Anterior cingulate cortex (tissue), 58 donors: ENCODE measurements at regions not wholly inside any gene's neighbourhood (a gene's known extent, or its start where the extent isn't known, plus 50 kb on each side); places are given as distances from the start of the nearest gene placed in this dataset.

Source experiments
- DNase-seq, 58 donors: peaks; one replicate each; lab custom pipeline; 2025; lab: John Stamatoyannopoulos, UW

DNA sequence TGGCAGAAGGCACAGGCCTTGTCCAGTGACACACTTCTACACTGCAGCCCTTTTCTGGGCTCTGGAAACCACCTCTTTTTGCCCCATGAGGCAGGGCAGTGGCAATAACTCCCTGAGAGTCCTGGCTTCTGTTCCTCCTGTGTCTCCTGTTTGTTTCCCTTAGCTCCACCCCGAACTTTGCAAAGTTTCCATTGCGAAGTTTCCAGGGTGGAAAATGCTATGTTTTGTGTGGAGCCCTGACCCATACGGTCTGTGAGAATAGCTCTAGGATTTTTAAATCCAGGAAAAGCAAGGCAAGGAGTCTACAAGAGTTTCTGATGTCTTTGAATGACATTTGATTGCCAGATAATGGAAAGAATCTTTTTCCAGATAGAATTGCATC lies 92.2 kb upstream of the AKR1E2 start:
- no peak for DNase-seq

DNA sequence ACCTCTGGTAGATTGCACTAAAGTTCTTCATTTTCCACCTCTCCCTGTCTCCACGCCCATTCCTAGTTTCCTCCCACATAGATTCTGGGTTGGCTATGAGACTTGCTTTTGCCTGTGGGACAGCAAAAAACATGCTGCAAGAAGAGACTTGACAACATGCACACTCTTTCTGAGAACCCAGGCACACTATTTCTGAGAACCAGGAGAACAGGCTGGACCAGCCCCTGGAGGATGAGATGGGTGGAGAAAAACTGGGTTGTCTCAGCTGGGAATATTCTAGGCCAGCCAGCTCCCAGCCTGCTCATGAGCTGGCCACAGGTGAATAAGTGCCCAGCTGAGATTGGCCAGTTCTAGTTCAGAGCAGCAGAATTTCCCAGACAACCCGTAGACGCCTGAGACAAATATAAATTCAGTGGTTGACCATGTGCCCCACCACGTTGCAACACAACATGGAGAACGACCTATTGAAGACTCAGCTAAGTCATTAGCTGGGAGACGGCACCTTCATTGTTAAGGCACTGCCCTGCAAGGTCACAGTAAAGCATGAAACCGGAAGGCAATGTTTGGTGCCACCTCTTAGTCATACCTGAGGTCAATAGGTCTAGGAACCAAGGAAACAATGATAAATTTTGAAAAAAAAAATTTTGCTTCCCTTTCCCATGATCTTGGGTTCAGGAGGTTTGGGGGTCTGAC lies 92.7 kb upstream of the AKR1E2 start:
- DNase-seq: no peak

DNA sequence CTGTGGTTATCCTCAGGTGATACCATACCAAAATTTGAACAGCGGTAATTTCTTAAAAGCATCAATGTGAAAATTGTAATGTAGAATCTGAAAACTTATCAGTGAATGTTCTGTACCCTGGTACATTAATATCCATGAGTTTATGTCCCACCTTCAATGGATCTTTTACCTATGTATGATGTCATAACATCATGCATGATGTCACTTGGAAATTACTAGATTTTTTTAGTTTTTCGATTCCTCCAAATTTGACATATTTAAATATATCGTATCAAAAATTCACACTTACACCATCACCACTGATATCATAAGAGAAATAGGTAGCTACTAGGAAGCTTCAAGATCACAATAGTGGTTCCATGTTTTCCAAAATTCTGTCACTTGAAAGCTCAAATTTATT lies 95.0 kb upstream of the AKR1E2 start:
- no peak for DNase-seq

DNA sequence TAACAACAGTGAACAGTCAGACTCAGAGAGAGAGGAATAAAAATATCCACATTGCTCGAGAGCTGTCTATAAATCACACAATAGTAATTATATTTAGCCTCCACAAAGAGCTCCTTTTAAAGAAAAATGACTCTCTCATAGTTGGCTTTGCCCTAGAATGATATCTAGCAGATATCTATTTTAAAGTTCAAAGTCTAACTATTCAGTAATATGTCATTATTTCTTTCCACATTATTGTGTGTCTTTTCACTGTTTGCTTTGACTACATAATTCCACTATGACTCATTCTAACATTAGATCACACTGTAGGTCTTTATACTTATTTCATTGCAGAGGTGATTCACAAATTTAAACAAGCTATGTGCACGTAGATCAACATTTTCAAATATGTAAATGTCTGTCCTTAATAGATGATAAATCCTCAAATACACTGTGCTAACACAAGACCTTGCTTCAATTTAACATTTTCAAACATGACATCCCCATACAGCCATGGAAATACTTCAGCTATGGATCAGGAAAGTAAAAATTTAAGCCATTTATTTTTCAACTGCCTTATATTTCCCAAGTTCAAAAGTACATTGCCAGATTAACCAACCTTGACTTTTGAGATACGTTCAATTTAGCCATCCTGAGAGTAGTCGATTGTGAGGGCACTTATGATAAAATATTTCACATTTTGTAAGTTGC lies 99.9 kb upstream of the AKR1E2 start:
- no peak for DNase-seq

DNA sequence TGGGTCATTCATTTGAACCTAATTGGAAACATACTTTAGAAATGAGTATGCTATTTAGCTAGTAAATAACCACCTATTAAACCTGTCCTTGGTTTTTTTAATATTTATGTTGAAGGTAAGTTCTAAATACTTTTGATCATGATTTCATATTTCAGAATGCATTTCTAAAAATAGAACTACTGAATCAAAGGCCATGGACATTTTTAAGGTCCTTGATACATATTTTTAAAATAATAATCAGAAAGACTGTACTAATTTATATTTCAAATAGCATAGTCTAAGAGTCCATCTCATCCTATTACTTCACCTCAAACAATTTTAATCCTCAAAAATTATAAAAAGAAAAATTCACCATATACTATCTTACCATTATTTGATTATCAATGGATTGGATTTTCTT lies 102.1 kb upstream of the AKR1E2 start:
- DNase-seq: no peak

DNA sequence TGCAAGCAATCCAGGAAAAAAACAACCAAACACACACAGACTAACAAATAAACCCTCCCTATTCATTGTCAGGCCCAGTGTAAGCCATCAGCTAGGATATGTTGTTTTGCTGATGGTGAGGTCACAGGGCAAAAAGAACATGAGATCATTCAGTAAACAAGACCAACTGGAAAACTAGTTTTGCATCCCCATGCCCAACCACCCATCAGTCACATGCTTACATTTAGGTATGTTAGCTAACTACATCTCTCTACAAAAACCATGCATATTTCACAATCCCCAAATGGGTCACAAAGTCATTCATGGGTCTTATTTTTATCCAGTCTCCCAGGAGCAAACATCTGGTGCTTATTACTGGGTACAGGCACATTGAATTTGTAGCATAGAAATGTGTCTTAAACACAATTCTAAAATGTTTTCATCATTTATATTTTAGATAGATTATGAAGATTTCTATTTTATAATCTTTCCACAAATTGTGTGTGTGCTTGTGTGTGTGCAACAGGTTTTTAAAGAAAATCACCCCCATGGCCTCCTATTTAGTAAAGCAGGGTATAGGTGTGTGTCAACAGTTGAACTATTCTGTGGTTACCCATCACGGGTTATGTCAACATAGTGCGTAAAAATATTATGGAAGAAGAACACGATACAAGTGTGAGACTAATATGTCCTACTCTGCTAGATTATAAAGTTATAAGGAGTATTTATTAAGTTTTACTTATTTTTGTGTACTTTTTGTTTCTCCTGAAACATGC lies 103.8 kb upstream of the AKR1E2 start:
- no peak for DNase-seq

DNA sequence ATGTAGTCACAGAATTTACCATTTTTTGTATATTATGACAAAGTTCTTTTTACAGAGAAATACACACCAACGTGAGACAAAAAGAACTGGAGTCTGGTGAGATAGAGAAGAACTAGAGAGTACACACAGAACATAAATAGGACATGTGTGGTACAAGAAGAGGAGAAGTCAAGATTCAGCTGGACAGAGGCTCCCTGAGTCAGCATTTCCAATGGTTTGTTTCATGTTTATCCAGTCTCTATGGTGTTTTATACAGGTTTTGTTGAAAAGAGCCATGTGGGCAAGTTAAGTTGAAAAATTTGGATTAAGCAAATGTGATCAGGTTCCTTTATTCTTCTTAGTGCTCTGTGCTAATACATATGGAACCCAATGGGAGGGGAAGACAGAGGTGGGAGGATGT lies 105.5 kb upstream of the AKR1E2 start:
- DNase-seq: no peak

DNA sequence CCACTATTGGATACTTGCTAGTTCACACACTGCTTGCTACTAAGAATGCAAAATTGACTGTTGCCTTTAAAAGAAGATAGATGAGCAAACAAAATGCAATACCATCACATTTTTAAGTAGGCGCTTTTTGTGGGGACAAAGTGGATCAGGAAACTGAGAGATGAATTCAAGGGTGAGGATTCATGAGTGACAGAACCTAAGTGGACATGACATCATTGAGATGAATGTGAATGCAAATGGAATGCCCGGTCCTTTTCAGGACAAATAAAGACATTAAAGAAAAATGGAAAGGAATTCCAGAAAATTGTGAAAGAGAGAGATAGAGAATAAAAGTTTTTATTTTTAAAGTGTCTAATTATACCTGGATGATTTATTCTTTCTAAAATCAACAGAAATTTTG lies 106.3 kb upstream of the AKR1E2 start:
- no peak for DNase-seq

DNA sequence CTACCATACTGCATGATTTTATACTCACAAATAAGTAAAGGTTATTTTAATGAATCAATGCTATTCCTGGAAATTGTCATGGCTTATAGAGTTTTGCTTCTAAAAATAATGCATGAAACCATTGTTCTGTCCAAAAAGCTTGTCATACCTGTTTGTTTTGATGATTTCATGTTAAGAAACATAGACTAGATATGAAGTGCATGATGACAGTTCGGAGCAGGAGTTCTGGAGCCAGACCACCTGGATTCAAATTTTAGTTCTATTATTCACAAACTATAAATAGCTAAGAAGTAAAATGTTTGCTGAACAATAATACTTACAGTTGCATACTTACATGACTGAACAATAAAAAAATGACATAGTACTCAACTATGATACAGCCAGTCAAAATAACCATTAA lies 107.0 kb upstream of the AKR1E2 start:
- DNase-seq: no peak

DNA sequence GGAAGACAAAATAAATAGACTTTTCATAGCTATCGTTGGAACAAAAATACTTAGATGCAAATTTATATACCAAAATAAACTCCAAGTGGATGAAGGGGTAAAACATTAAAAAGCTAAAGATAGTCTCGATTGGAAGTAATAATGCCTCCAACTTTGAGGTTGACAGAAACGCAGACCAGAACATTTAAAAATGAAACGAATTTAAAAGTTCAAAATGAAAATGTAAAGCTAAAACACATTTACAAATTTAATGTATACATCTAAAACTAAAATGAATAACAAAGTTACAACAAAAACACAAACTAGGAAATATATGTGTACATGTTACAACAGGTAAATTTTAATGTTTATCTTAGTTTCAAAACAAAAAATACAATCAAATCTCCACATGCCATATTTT lies 107.5 kb upstream of the AKR1E2 start:
- no peak for DNase-seq

DNA sequence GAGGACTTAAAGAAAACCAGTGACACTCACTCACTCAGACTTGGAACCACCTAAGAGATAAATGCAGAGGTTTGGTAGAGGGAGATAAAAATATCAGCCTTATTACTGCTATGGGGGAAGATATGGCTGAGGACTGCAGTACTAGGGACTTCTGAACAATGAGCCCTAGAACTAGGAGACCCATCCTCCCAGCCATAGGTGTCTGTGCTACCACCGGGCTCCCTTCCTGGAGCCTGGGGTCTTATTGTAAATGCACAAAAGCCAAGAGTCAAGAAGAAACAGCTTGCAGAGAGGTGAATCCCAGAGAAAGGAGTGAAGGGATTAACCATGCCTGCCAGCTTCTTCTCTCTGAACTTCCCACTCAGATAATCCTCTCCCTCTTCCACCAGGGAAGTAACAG lies 108.3 kb upstream of the AKR1E2 start:
- DNase-seq: no peak

DNA sequence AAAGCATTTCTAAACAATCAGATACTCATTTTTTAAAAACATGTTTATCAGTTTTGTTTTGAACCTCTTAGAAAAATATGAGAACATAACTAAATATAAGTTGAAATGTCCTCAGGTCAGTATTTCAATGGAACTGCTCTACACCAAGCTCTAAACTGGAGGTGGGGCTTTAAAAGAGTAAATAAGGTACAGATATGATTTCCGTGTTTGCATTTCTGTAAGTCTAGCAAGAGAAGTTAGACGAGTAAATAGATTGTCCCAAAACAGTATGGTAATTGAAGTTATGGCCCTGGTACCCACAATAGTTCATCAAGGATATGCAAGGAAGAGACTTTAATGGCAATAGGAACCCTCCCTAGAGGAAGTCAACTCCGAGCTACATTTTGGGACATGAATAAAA lies 115.1 kb upstream of the AKR1E2 start:
- DNase-seq: no peak

DNA sequence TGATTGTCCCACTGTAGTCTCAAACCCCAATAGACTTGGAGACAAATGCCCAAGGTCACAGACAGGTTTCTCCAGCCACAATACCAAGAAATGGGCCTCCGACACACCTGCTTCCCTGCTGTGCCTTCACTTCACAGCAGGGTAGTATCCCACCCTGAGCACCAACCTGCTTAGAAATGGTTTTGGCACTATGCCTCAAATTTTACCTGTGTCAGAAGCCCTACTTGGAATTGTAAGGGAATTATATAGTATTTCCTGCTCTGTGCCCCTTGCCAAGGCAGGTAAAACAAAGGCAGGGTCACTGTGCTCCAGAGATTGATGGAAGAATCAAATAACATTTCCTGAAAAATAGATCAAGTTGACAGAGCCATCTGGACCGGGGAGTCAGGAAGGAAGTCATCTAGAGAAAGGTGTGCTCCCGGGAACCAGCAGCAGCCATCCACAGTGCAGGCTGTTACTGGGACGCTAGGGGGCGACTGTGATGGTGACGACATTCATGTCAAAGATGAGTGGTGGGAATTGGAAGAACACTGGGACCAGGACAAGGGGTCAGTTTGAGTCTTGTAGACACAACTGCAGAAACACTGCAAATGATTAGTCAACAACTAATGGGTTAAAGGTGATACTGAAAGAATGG lies 117.8 kb upstream of the AKR1E2 start:
- no peak for DNase-seq

DNA sequence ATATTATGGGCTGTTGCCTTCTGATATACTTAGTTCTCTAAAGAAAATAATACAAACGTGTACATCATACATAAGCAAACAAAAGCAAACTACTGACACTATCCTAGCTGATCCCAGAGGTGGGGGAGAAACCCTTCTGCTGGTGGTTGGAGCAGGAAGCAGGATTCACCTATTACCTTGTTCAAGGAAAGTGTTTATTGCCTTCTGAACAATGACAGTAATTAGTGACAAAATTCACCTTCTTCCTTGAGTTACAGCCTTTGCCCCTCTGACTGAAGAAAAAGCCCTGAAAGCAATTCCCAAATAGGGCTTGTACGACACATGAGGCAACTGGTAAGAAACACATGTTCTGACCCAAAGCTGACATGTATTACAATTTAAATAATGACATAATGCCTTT lies 118.8 kb upstream of the AKR1E2 start:
- DNase-seq: no peak

DNA sequence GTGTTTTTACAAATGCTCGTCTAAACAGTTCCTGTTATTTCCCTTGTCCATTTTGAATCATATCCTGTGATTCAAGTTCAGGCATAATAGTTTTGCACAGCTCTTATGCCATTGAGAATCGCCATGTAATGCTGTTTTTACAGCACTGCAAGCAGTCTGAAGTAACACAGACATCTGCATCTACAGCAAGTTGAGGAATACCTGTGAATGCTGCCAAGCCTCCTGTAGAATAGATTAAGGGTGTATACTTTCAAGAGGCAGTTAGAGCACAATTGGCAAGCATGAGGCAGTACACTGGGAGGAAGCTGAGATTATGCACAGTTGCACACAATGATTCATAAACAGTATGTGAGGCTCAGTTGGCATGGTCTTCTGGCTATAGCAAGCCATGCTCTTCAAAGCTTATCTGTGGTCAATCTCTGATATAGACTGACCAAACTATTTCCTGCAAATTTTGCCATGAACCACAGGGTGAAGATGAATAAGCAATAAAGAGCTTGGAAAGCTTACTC lies 121.9 kb upstream of the AKR1E2 start:
- no peak for DNase-seq

DNA sequence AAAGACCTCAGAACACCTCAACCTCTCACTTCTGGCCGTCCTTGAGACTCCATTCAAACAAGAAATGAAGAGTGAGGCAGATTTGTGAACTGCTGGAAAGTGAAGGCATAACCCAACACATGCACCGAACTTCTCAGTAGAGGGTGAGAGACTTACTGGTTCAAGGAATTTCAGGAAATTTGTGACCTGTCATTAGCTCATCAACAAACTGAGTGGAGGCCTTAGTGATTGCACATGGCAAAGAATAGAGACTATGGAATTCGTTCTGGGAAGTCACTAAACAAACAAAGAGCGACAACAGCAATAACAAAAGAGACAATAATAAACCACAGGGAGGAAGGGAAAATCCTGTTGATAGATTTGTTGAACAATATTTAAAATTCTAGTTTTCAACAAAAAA lies 125.0 kb upstream of the AKR1E2 start:
- no peak for DNase-seq

DNA sequence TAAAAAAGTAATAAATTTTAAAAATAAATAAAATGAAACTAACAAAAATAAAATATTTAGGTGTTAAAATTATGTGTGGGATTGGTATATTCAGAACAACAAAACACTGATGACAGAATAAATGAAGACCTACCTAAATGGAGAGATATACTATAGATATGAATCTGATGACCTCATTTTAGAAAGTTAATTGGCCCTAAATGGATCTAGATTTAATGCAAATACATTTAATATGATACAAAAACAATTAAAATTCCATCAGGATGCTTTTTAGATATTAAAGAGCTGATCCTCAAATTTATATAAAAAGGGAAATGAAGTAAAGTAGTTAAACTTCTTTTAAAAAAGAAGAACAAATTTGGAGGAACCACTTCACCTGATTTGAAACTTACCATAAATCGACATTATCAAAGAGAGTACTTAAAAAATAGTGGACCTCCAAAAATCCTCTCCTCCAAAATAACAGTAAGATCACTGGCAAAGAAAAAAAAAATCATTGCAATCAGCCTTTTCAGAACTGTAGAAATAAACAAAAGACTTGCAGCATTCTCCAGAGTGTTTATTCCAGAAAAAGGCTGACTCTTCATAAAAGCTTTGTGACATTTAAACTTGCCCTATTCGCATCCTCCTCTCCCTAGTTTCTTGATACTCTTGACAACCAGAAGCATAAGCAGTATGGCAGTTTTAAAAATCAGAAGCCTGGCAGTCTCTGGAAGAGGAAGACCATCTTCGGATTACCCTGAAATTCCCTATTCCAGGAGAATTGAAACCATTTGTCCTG lies 125.9 kb upstream of the AKR1E2 start:
- DNase-seq: no peak

DNA sequence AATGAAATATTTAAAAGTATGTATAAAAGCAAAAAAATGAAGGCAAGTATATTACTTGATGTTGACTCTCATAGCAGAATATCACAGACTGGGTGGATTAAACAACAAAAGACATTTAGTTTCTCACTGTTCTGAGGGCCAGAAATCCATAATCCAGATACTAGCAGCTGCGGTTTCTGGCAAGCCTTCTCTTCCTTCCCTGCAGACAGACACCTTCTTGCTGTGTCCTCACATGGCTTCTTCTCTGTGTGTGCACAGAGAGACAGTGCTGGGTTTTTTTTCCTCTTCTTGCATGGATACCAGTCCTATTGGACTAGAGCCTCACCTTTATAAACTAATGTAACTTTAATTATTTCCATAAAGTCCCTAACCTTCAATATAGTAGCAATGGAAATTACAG lies 127.9 kb upstream of the AKR1E2 start:
- no peak for DNase-seq

DNA sequence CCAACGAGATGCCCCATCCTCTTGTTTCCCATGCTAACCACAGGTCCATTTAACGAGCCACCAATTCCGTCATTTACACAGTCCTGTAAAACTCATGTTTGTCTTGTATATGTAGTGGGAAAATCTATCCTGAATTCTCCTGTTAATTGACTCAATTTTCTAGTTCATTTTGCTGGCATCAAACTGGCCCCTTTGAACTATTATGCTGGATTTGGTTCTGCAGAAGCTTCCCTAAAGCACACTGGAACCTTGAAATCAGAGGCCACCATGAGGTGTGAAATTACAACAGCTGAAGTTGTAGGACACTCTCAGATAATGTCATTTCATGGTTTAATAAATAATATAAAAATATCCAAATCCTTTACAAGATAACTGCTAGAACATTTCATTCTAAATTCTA lies 129.8 kb upstream of the AKR1E2 start:
- no peak for DNase-seq

DNA sequence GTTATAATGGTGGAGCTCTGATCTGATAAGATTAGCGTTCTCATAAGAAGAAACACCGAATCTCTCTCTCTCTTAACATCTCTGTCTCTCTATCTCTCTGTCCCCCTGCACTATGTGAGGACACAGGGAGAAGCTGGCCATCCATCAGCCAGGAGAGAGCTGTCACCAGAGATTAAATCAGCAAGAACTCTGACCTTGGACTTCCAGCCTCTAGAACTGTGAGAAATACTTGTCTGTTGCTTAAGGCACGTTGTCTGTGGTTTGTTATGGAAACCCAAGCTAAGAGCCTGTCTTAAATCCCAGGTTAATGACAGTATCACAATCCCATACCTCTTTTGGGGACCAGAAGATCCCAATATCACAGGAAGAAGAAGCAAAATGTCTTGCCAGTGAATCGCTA lies 132.0 kb upstream of the AKR1E2 start:
- no peak for DNase-seq
